Tibial nerve (tissue), 4 donors: ENCODE measurements at regions not wholly inside any gene's neighbourhood (a gene's known extent, or its start where the extent isn't known, plus 50 kb on each side); places are given as distances from the start of the nearest gene placed in this dataset.

Source experiments
- EP300 ChIP-seq, 2 donors: sonication (generic); formaldehyde crosslinking; IDR thresholded peaks; one replicate each; pipeline ENCODE4 v1.6.1; 2017; ENCODE audit warnings: antibody characterized with exemption in 2 of 2, mild to moderate bottlenecking in 1 of 2
- POLR2A ChIP-seq, 2 donors: fragments of 450-650 bp; IDR thresholded peaks; one replicate each; pipeline ENCODE4 v1.6.1; 2017; ENCODE audit warnings: antibody characterized with exemption in 2 of 2, mild to moderate bottlenecking in 2 of 2, moderate library complexity in 2 of 2
- TF ChIP-seq, protein P1 (sequence below), 5 experiments: fragments of 200-600 bp in 3 of 5; fragments of 450-650 bp in 2 of 5; sonication (generic) in 3 of 5; IDR thresholded peaks; one replicate each; pipeline ENCODE4 v1.5.1; 2016 to 2019; ENCODE audit warnings: antibody characterized with exemption in 5 of 5, mild to moderate bottlenecking in 3 of 5, moderate library complexity in 2 of 5

DNA sequence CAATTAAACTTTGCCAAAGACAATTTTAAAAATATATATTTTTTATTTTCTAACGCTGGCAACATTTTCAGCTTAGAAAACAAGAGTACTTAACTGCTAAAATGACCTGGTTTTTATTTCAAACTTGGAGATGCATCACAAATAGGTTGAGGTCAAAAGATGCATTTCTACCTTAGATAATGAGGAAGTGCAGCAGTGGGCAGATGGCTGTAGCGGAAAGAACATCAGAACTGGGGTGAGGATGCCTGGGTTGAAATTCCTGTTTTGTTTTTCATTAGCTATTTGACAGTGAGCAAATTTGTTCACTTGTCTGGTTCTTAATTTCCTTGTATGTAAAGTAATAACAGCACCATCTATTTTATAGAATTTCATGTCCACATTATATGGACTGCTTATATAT lies 524.8 kb upstream of the KLF4 start:
- TF ChIP-seq, protein P1, sequence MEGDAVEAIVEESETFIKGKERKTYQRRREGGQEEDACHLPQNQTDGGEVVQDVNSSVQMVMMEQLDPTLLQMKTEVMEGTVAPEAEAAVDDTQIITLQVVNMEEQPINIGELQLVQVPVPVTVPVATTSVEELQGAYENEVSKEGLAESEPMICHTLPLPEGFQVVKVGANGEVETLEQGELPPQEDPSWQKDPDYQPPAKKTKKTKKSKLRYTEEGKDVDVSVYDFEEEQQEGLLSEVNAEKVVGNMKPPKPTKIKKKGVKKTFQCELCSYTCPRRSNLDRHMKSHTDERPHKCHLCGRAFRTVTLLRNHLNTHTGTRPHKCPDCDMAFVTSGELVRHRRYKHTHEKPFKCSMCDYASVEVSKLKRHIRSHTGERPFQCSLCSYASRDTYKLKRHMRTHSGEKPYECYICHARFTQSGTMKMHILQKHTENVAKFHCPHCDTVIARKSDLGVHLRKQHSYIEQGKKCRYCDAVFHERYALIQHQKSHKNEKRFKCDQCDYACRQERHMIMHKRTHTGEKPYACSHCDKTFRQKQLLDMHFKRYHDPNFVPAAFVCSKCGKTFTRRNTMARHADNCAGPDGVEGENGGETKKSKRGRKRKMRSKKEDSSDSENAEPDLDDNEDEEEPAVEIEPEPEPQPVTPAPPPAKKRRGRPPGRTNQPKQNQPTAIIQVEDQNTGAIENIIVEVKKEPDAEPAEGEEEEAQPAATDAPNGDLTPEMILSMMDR (IDR thresholded peaks at IDR 0.05) = no peak
- TF ChIP-seq POLR2A (IDR thresholded peaks at IDR 0.05) (no peak), EP300 (IDR thresholded peaks at IDR 0.05) (no peak)
